GM21390 (cell line): ENCODE measurements at regions not wholly inside any gene's neighbourhood (a gene's known extent, or its start where the extent isn't known, plus 50 kb on each side); places are given as distances from the start of the nearest gene placed in this dataset.
"Not testable (repeated sequence)": the region's sequence is repeated elsewhere in the genome, so short reads cannot be mapped to it uniquely, and the experiment has no call there.

ENCODE experiments used
- ATAC-seq: cut with Tn5 transposase; IDR thresholded peaks from one replicate; pipeline ENCODE4 v1.9.1; 2021; ENCODE audit not compliant: unreplicated experiment

DNA sequence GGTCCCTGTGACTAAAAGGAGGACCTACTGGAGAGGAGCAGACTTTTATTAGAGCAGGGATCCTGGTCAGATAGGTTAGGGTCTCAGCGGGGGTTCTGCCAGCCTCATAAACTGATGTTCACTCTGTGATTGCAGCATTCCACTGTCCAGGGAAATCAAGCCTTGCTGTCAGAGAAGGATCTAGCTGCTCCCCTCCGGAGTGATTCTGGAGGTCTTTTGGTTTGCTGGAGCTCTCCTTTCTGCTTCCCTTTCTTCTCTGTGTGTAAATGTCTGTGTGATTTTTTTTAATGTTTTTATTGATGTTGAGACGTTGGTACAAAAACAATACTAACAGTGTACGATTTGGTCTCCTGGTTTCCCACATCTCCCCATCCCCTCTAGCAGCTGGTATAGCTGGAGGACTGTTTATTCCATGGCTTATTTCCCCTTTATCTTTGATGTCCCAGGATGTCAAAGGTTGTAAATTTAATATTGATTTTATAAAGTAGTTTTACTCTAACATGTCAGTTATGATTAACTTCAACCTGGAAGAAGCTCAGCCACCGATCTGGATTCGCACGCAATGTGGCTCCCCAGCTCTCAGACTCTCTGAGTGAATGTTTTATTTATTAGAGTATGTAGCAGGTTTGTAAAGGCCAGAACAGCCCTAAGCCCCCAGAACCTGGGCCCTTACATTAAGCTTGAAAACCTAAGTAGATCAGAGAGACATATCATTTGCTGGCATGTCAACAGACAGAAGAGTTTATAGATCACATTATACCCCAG lies 202.3 kb upstream of the G2E3 start:
- no peak for ATAC-seq

GRCh38 chr14:30357791-30358190 lies 201.2 kb upstream of the G2E3 start:
- no peak for ATAC-seq

DNA sequence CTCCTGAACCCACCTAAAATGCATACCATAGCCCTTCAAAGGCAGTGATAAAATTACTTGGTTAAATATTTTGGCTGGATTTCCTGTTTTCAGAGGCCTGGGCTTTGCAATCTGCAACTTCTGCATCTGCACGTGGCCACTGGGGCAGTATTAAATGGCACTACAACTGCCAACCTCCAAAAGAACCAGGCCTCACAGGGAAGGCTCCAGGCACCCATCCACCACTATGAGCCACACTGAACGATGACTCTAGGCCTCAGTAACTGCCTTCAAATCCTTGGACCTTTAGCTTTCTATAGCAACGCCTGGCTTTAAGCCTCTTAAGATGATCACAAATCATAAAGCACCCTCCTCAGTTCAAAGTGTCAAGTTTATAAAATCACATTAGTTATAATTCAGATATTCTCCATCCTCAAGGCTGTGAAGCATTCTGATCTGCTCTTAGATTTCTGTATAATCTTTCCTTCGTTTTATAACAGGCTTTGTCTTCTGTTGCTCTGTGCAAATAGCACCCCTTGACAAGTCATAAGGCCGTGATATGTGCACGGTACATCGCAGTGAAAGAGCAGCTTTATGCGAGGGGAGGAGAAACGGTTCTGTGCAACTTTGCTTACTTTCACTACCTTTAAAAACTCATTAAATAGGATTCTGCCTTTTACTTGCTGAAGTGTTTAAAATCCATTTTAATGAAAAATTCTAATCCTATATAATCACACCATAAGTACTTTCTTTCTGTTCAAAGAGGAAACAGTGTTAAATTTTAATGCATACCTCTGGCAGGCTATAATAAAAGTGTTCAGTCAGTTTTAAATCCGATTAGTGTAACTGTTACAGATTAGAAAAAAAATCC lies 196.4 kb upstream of the G2E3 start:
- ATAC-seq = no peak

GRCh38 chr14:30363219-30363880 lies 195.6 kb upstream of the G2E3 start:
- ATAC-seq = not testable (repeated sequence)

- ATAC-seq = no peak
Measured at GRCh38 chr14:30369502-30370180, 189.3 kb upstream of the G2E3 start.

GRCh38 chr14:30373053-30373452 lies 185.9 kb upstream of the G2E3 start:
- ATAC-seq = no peak

- no peak for ATAC-seq
Measured at GRCh38 chr14:30373526-30373925, 185.4 kb upstream of the G2E3 start.

- ATAC-seq = peak; percentile 96
Measured at GRCh38 chr14:30375296-30375892, 183.6 kb upstream of the G2E3 start.

GRCh38 chr14:30381861-30382480 lies 177.0 kb upstream of the G2E3 start:
- no peak for ATAC-seq

DNA sequence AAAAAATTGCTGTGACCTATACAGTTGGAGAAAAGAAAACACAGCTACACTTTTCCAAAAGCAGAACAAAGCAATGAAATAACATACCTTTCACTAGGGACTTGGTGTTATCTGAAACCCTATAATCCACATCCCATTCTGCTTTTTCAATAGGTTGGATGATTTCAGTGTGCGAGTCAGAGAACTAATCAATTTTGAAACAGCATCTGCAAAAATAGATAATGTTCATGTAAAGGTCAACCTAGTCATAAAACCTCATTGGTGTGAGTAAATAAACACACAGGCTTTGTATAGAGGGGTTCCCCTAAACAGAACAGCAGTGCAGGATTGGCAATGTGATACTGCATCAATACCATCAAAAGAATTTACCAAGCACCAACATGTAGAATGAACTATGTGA lies 173.0 kb upstream of the G2E3 start:
- ATAC-seq = no peak

GRCh38 chr14:30387871-30388270 lies 171.1 kb upstream of the G2E3 start:
- no peak for ATAC-seq

GRCh38 chr14:30389134-30389876 lies 169.7 kb upstream of the G2E3 start:
- ATAC-seq = no peak

GRCh38 chr14:30389877-30390385 lies 169.0 kb upstream of the G2E3 start:
- no peak for ATAC-seq

GRCh38 chr14:30395065-30395464 lies 163.9 kb upstream of the G2E3 start:
- no peak for ATAC-seq

DNA sequence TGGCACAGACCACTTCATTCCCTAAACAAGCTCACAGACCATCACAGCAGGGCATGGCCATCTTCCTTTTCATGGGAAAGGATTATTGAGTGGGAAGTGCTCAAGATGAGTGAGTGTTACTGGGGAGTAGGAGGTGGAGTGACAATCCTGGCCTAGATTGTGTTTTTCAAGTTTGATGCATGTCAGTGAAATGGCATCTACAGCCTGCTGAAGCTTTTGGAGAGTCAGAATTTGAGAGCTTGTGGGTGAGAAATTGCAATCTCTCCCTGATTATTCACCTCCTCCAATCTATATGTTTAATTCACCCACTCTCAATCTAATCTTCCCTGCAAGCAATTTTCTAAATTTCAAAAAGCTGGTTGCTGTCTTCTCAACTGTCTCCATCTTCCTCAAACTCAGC lies 156.1 kb upstream of the G2E3 start:
- no peak for ATAC-seq

DNA sequence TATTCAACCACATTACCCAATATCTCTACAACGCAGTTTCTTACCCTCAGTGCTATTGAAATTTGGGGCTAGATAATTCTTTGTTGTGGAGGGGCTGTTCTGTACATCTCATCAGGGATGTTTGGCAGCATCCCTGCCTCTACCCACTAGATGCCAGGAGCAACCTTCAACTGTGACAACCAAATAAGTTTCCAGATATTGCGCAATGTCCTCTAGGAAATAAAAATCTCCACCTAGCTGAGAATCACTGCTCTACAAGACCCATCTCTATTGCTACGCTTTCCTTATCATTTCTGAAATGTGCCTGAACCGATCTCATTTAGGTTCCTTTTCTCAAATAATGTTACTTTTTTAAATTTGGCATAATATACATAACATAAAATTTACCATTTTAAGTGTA lies 155.2 kb upstream of the G2E3 start:
- no peak for ATAC-seq

DNA sequence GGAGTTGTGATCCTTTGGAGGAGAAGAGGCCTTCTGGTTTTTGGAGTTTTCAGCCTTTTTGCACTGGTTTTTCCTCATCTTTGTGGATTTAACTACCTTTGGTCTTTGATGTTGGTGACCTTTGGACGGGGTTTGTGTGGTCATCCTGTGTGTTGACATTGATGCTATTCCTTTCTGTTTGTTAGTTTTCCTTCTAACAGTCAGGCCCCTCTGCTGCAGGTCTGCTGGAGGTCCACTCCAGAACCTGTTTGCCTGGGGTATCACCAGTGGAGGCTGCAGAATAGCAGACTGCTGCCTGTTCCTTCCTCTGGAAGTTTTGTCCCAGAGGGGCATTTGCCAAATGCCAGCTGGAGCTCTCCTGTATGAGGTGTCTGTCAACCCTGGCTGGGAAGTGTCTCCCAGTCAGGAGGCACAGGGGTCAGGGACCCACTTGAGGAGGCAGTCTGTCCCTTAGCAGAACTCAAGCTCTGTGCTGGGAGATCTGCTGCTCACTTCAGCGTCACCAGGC lies 149.4 kb upstream of the G2E3 start:
- not testable (repeated sequence) for ATAC-seq

- no peak for ATAC-seq
Measured at GRCh38 chr14:30410986-30411385, 148.0 kb upstream of the G2E3 start.

DNA sequence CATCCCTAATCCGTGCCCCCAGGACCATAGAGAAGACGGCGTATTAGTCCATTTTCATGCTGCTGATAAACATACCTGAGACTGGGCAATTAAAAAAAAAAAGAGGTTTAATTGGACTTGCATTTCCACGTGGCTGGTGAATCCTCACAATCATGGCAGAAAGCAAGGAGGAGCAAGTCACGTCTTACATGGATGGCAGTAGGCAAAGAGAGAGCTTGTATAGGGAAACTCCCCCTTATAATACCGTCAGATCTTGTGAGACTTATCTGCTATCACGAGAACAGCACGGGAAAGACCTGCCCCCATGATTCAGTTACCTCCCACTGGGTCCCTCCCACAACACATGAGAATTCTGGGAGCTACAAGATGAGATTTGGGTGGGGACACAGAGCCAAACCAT lies 145.8 kb upstream of the G2E3 start:
- not testable (repeated sequence) for ATAC-seq
